Ishikawa (cell line): ENCODE measurements at regions not wholly inside any gene's neighbourhood (a gene's known extent, or its start where the extent isn't known, plus 50 kb on each side); places are given as distances from the start of the nearest gene placed in this dataset.

ENCODE experiments used
- CEBPB ChIP-seq: IDR thresholded peaks from 2 replicates; pipeline ENCODE4 v1.6.1; 2012
- CREB1 ChIP-seq: IDR thresholded peaks from 2 replicates; pipeline ENCODE4 v1.6.1; 2012; ENCODE audit warnings: low read depth
- EGR1 ChIP-seq: IDR thresholded peaks from 2 replicates; pipeline ENCODE4 v1.6.1; 2012
- EP300 ChIP-seq: IDR thresholded peaks from 2 replicates; pipeline ENCODE4 v1.6.1; 2012; ENCODE audit warnings: borderline replicate concordance
- FOXM1 ChIP-seq: IDR thresholded peaks from 2 replicates; pipeline ENCODE4 v1.6.1; 2012; ENCODE audit warnings: low read depth, borderline replicate concordance
- NFIC ChIP-seq: IDR thresholded peaks from 2 replicates; pipeline ENCODE4 v1.6.1; 2012
- RAD21 ChIP-seq: IDR thresholded peaks from 2 replicates; pipeline ENCODE4 v1.6.1; 2012; ENCODE audit warnings: low read depth
- TAF1 ChIP-seq: IDR thresholded peaks from 2 replicates; pipeline ENCODE4 v1.6.1; 2012; ENCODE audit warnings: low read depth, mild to moderate bottlenecking
- TCF12 ChIP-seq: IDR thresholded peaks from 2 replicates; pipeline ENCODE4 v1.6.1; 2012; ENCODE audit warnings: low read depth
- TEAD4 ChIP-seq: IDR thresholded peaks from 2 replicates; pipeline ENCODE4 v1.6.1; 2012
- YY1 ChIP-seq: IDR thresholded peaks from 2 replicates; pipeline ENCODE4 v1.6.1; 2012; ENCODE audit warnings: low read depth
- ZBTB7A ChIP-seq: IDR thresholded peaks from 2 replicates; pipeline ENCODE4 v1.6.1; 2012; ENCODE audit warnings: low read depth
- TF ChIP-seq, protein P1 (sequence below): IDR thresholded peaks from 2 replicates; pipeline ENCODE4 v1.6.1; 2012
- TF ChIP-seq, protein P2 (sequence below): IDR thresholded peaks from 2 replicates; pipeline ENCODE4 v1.6.1; 2012
- TF ChIP-seq, protein P3 (sequence below): IDR thresholded peaks from 2 replicates; pipeline ENCODE4 v1.6.1; 2012; ENCODE audit warnings: low read depth, mild to moderate bottlenecking

DNA sequence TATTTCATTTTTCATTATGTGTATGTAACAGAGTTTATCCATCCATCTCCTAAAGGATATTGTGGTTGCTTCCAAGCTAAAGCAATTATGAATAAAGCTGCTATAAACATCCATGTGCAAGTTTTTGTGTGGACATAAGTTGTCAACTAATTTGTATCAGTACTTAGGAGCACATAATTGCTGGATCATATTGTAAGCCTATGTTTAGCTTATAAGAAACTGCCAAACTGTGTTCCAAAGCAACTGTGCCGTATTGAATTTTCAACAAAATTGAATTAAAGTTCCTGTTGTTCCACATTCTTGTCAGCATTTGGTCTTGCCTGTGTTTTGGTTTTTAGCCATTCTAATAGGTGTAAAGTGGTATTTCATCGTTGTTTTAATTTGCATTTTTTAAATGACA lies 416.9 kb downstream of the SLC6A15 start:
- TF ChIP-seq, protein P1, sequence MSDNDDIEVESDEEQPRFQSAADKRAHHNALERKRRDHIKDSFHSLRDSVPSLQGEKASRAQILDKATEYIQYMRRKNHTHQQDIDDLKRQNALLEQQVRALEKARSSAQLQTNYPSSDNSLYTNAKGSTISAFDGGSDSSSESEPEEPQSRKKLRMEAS, result no peak
- TF ChIP-seq, protein P2, sequence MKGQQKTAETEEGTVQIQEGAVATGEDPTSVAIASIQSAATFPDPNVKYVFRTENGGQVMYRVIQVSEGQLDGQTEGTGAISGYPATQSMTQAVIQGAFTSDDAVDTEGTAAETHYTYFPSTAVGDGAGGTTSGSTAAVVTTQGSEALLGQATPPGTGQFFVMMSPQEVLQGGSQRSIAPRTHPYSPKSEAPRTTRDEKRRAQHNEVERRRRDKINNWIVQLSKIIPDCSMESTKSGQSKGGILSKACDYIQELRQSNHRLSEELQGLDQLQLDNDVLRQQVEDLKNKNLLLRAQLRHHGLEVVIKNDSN, result no peak
- TF ChIP-seq ZBTB7A (no peak), EP300 (no peak), YY1 (no peak), TEAD4 (no peak)
- TF ChIP-seq, protein P3, sequence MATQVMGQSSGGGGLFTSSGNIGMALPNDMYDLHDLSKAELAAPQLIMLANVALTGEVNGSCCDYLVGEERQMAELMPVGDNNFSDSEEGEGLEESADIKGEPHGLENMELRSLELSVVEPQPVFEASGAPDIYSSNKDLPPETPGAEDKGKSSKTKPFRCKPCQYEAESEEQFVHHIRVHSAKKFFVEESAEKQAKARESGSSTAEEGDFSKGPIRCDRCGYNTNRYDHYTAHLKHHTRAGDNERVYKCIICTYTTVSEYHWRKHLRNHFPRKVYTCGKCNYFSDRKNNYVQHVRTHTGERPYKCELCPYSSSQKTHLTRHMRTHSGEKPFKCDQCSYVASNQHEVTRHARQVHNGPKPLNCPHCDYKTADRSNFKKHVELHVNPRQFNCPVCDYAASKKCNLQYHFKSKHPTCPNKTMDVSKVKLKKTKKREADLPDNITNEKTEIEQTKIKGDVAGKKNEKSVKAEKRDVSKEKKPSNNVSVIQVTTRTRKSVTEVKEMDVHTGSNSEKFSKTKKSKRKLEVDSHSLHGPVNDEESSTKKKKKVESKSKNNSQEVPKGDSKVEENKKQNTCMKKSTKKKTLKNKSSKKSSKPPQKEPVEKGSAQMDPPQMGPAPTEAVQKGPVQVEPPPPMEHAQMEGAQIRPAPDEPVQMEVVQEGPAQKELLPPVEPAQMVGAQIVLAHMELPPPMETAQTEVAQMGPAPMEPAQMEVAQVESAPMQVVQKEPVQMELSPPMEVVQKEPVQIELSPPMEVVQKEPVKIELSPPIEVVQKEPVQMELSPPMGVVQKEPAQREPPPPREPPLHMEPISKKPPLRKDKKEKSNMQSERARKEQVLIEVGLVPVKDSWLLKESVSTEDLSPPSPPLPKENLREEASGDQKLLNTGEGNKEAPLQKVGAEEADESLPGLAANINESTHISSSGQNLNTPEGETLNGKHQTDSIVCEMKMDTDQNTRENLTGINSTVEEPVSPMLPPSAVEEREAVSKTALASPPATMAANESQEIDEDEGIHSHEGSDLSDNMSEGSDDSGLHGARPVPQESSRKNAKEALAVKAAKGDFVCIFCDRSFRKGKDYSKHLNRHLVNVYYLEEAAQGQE, result no peak

DNA sequence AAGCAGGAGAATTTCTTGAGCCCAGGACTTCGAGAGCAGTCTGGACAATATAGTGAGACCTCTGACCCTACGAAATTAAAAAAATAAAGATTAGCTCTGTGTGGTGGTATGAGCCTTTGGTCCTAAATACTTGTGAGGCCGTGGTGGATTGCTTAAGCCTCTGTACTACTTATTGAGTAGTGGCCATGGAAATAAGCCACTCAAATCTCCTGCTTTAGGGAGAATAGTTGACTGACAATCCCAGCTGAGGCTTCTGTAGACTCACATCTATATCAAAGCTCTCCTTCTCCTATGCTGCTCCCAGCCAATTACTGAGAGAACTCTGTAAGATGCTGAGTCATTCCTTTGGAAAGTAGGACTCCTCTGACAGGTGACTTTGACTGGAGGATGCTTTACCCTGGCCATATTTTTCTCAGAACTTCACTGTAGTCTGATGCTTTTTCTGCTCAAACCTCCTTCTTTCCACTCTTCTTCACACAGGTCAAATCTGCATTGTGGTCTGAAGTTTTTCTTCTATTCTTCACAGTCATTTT lies 420.2 kb downstream of the SLC6A15 start:
- TF ChIP-seq NFIC (no peak), TEAD4 (no peak), CEBPB (no peak), YY1 (no peak), FOXM1 (no peak), TAF1 (no peak), EGR1 (no peak), ZBTB7A (no peak), EP300 (no peak), TCF12 (no peak), CREB1 (no peak), RAD21 (no peak)
- TF ChIP-seq, protein P2, result no peak
- TF ChIP-seq, protein P1, result no peak
- TF ChIP-seq, protein P3, result no peak

DNA sequence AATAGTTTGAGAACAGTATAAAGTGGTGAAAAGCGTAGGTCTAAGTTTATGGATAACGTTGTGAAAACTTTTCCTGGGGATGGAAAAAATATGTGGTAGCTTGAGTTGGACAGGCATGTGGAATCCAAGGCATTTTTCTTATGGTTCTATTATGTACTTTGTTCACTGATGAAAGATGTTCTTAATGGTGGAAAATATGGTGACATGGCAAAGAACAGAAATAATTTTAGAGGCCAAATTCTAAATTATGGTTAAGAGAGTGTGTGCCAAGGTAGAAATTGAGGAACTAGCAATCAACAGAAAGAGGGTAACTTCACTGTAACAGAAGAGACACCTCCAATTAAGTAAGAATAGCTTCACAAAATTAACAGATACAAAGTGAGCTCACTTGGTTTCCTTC lies 427.8 kb downstream of the SLC6A15 start:
- no peak for TF ChIP-seq EP300
- TF ChIP-seq TAF1, result no peak
- no peak for TF ChIP-seq ZBTB7A
- TF ChIP-seq TEAD4, result no peak
- TF ChIP-seq, protein P1, result no peak
- no peak for TF ChIP-seq FOXM1
- TF ChIP-seq TCF12, result no peak
- TF ChIP-seq, protein P3, result no peak
- TF ChIP-seq EGR1, result no peak
- no peak for TF ChIP-seq CREB1
- TF ChIP-seq CEBPB, result no peak
- TF ChIP-seq YY1, result no peak
- TF ChIP-seq RAD21, result no peak
- no peak for TF ChIP-seq NFIC
- TF ChIP-seq, protein P2, result no peak

DNA sequence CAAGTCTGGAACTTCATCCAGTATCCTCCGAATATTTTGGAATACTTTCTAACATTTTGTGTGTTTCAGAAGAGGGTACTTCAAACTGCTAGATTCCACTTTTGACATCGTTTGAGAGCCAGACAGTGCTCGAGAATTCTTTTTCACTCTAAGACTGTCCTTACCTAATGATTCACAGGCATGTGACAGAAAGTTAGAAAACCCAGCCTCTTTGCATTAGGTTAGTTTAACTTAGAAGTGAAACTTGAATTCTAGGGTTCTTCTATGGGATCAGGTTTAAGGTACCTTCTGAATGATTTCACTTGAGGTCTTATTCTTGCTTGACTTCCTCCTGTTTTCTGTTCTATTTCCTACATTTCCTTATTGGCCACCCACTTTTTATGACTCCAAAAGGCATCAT lies 431.8 kb downstream of the SLC6A15 start:
- TF ChIP-seq EGR1 (no peak), TCF12 (no peak), RAD21 (no peak), TEAD4 (no peak), FOXM1 (no peak), CREB1 (no peak), YY1 (no peak), NFIC (no peak), EP300 (no peak), ZBTB7A (no peak), CEBPB (no peak), TAF1 (no peak)
- TF ChIP-seq, protein P3, result no peak
- TF ChIP-seq, protein P1, result no peak
- TF ChIP-seq, protein P2, result no peak
